Stimulated activated CD8-positive, alpha-beta memory T cell treated with anti-CD3 and anti-CD28 coated beads, Interleukin-7, amount 100 ng/mL, for 48 hours (primary cell): ENCODE measurements at regions not wholly inside any gene's neighbourhood (a gene's known extent, or its start where the extent isn't known, plus 50 kb on each side); places are given as distances from the start of the nearest gene placed in this dataset.
"Not testable (repeated sequence)": the region's sequence is repeated elsewhere in the genome, so short reads cannot be mapped to it uniquely, and the experiment has no call there.

Source experiments
- DNase-seq, 2 donors: peaks; one replicate each; pipeline ENCODE4 v3.0.0-alpha.2; 2020; ENCODE audit warnings: low read depth in 1 of 2; ENCODE audit errors: extremely low read depth in 1 of 2

GRCh38 chr4:153098427-153098826, 105.8 kb upstream of the TRIM2 start:
- DNase-seq, result no peak

DNA sequence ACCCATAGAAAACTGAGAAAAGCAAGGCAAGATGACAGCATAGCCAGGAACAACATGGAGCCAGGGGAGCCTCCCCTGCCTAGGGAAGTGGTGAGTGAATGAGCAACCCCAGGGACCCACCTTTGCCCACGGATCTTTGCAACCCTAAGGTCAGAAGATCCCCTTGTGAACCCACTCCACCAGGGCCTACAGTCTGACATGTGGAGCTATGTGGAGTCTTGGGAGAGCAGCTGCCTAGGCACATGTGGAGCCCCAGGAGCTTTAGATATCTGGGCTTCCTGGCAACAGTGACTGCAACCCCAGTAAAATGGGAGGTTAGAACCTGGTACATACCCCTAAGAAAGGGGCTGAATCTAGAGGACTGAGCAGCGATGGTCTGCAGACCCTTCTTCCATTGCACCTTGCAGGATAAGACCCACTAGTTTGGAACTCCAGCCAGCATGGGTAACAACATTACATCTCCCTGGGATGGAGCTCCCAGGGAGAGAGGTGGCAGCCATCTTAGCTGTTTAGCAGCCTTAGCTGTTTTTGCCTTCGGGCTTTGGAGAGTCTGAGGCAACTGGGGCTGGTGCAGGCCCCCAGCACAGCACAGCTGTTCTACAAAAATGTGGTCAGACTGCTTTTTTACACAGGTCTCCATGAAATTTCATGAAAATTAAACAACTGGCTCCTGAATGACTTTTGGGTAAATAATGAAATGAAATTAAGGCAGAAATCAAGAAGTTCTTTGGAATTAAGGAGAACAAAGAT, 104.7 kb upstream of the TRIM2 start:
- DNase-seq, result no peak

DNA sequence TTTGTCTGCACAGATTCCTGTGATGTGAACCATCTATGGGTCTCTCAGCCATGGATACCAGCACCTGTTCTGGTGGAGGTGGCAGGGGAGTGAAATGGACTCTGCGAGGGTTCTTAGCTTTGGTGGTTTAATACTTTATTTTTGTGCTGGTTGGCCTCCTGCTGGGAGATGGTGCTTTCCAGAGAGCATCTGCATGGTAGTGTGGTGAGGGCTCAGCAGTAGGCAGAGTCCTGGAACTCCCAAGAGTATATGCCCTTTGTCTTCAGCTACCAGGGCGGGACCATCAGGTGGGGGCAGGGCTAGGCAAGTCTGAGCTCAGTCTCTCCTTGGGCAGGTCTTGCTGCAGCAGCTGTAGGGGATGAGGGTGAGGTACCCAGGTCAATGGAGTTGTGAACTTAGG, 97.5 kb upstream of the TRIM2 start:
- not testable (repeated sequence) for DNase-seq

DNA sequence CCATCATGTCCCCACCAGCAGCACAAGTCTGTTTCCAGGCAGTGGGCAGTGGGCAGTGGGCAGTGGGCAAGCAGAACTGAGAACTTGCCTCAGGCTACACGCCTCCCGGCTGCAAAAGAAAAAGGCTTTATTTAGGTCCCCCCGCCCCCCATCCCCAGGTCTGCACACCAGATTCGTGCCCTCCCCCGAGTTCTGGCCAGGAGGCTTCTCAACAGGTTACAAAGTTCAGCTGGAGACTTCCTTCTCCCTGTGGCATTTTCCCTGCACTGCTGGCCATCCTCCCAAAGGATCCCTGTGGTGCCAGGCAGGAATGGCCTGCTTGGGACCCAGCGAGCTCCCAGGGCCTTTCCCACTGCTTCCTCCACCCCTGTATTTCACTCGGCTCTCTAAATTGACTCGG, 97.0 kb upstream of the TRIM2 start:
- no peak for DNase-seq

DNA sequence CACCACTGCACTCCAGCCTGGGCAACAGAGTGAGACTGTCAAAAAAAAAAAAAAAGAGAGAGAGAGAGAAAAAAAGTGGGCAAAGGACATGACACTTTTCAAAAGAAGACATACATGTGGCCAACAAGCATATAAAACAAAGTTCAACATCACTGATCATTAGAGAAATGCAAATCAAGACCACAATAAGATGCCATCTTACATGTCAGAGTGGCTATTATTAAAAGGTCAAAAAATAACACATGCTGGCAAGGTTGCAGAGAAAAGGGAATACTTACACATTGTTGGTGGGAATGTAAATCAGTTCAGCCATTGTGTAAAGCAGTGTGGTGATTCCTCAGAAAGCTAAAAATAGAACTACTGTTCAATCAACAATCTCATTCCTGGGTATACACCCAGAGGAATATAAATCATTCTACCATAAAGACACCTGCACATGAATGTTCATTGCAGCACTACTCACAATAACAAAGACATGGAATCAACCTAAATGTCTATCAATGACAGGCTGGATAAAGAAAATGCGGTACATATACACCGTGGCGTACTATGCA, 94.9 kb upstream of the TRIM2 start:
- no peak for DNase-seq

DNA sequence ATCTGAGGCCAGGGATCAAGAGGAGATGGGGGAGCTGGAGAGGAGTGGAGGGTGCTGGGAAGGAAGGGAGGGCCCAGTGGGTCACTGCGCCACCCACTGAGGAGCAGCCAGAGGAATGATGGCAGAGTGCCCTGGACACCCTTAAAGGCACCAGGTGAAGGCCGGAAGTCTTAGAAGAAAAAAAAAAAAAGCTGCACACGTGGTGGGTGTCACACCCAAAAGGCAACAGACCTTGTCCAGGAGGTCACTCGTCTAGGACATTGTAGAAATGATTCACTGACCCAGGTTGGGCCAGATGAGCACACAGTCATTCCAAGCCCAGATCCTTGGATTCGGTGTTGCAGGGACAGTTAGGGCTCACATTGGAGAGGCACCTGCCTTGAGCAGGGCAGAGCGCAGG, 93.5 kb upstream of the TRIM2 start:
- no peak for DNase-seq

GRCh38 chr4:153111426-153112040, 92.7 kb upstream of the TRIM2 start:
- DNase-seq, result no peak

DNA sequence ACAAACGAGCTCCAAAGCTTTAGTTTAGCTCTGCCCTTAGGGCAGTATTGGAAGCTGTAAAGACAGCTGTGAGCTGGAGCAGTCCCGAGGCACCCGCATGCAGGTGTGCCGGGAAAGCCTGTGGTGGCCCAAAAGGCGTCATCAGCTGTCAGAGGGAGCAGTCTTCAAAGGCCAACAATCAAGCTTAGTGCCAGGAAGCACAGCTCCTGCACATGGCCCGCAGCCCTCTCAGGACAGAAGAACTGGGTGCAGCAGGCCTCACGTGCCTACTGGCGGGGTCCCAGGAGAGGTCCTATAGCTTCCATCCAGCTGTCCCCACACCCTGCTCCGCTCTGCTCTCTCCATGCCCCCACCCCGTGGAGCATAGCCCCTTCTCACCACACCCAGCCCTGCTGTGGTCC, 92.2 kb upstream of the TRIM2 start:
- DNase-seq, result peak in 1 of 2 donors; percentile 37

GRCh38 chr4:153113061-153113837, 91.0 kb upstream of the TRIM2 start:
- DNase-seq, result no peak

- DNase-seq, result no peak
These were observed 90.5 kb upstream of the TRIM2 start for GRCh38 chr4:153113838-153114105.

DNA sequence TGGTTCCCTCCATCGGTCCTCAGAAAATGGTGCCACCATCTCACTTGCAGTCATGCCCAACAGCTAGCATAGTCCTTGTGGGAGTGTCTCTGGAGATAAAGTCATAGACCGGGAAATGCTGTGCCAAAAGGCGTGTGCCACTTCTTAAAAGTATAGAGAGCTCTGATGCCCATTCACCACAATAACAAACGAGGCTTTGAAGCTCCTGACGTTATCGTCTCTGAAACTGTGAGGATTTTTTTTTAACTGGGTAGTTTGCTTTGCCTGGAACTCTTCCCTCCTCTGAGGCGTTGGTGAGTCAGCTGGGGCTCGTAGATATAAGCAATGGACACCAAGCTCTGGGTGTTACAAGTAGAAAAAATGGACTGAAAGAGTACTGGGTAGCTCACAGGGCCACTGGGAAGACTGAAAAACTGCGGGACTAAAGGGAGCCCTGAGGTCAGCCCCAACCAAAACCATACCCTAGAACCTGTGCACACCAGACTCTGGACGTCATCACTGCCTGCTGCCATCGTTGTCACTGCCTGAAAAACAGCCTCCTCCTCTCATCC, 89.4 kb upstream of the TRIM2 start:
- DNase-seq, result peak in 1 of 2 donors; percentile 55

GRCh38 chr4:153115322-153116290, 88.6 kb upstream of the TRIM2 start:
- peak; percentile 49 to 72 for DNase-seq

GRCh38 chr4:153116291-153116680, 88.0 kb upstream of the TRIM2 start:
- no peak for DNase-seq

- DNase-seq, result no peak
These were observed 87.4 kb upstream of the TRIM2 start for GRCh38 chr4:153116801-153117200.

DNA sequence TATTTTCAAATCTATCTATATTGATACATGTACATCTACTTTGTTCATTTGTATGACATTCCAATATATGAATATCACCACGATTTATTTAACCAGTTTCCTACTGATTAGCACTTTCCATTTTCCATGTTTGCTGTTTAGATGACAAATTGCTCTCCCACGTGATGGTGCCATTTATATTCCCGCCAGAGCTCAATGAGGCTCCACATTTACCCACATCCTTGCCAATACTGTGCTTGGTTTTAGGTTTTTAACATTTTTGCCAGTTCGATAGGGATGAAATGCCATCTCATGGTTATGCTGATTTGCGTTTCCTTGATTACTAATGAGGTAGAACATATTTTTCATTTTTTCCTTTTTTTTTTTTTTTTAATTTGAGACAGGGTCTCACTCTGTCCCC, 86.7 kb upstream of the TRIM2 start:
- DNase-seq, result no peak

- no peak for DNase-seq
These were observed 84.6 kb upstream of the TRIM2 start for GRCh38 chr4:153119626-153120025.

GRCh38 chr4:153120235-153120634, 84.0 kb upstream of the TRIM2 start:
- DNase-seq, result no peak

DNA sequence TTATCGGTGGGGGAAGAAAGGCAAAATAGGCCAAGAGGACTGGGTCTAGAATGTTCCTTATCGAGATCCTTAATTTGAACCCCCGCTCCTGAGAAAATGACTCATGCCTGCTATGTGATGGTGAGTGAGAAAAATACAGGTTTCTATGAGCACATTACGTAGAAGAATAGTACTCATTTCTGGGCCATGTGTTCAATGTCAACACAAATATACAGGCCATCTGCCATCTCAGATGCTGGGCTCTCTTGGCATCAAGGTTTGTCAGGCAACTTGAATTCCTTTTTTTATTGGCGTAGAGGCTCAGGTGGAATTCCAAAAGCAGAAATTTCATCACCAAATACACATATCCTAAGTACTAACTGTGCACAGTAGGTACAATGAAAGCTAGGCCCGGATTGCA, 81.4 kb upstream of the TRIM2 start:
- no peak for DNase-seq

DNA sequence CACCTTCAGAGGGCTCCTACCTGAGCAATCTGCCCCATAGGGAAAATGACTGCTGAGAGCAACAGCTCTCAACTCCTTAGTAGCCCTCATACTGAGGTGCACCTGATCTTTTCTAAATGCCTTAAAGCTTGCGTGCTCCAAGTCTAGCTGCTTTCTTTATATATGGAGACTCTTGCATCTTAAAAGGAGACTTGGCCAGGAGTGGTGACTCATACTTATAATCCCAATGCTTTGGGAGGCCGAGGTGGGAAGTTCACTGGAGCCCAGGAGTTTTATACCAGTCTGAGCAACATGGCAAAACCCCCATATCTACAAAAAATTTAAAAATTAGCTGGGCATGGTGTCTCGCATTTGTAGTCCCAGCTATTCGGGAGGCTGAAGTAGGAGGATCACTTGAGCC, 78.1 kb upstream of the TRIM2 start:
- no peak for DNase-seq

DNA sequence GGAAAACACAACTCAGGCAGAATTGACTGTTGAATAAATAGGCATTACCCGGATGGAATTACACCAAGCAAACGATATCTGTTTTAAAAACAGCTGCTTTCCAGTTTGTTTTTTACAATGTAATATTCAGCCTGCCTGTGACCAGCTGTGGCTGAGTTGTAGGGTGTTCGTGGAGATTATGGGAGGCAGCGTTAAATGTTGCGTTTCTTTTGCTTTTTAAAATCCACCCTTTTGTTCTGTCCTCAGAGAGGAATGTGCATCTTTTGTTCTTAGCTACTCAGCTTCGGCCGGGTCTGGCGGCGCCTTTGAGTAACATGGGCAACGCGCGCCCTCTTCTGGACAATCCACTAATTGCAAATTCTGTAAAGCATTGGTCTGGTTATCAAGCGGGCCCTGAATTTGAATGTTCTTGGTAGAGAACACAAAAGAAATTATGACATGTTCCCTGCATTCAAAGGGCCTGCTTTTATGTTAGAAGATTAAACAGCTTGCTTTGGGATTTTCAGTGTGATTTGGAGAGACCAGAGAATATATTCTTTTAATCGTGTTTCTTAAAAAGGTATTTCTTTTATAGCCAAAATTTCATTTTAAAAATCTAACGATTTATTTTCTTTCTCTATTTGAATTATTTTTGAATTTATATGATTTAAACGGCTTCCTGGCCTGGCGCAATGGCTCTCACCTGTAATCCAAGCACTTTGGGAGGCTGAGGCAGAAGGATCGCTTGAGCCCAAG, 76.3 kb upstream of the TRIM2 start:
- DNase-seq, result peak in 1 of 2 donors; percentile 61
